ENCODE measurements at regions not wholly inside any gene's neighbourhood (a gene's known extent, or its start where the extent isn't known, plus 50 kb on each side); places are given as distances from the start of the nearest gene placed in this dataset.

DNA sequence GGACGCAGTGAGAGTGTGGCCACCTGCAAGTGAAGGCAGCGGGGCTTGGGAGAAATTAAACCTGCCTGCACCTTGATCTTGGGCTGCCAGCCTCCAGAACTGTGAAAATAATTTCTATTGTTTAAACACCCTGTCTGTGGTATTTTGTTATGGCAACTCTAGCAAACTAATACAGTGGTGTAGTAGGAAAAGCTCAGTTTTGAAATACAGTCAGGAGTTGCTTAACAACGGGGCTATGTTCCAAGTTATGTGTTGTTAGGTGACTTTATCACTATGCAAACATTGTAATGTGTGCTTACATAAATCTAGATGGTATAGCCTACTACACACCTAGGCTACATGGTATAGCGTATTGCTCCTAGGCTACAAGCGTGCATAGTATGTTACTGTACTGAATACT is 93.4 kb upstream of the FN1 start:
- no peak for ATAC-seq
- no peaks in the 10 kb centered on the region for H3K9me3 ChIP-seq
- H3K36me3 ChIP-seq: no peaks in the 10 kb centered on the region
- H3K4me1 ChIP-seq: no peaks in the 10 kb centered on the region
- H3K27ac ChIP-seq: no peak overlapping the region
- DNase-seq: no peak
- H3K4me3 ChIP-seq: no peak overlapping the region
- H3K27me3 ChIP-seq: no peaks in the 10 kb centered on the region
- TF ChIP-seq, protein P1, sequence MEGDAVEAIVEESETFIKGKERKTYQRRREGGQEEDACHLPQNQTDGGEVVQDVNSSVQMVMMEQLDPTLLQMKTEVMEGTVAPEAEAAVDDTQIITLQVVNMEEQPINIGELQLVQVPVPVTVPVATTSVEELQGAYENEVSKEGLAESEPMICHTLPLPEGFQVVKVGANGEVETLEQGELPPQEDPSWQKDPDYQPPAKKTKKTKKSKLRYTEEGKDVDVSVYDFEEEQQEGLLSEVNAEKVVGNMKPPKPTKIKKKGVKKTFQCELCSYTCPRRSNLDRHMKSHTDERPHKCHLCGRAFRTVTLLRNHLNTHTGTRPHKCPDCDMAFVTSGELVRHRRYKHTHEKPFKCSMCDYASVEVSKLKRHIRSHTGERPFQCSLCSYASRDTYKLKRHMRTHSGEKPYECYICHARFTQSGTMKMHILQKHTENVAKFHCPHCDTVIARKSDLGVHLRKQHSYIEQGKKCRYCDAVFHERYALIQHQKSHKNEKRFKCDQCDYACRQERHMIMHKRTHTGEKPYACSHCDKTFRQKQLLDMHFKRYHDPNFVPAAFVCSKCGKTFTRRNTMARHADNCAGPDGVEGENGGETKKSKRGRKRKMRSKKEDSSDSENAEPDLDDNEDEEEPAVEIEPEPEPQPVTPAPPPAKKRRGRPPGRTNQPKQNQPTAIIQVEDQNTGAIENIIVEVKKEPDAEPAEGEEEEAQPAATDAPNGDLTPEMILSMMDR (IDR thresholded peaks at IDR 0.05): no peak
- intact Hi-C loops (cut with DNase I): no loop called here

DNA sequence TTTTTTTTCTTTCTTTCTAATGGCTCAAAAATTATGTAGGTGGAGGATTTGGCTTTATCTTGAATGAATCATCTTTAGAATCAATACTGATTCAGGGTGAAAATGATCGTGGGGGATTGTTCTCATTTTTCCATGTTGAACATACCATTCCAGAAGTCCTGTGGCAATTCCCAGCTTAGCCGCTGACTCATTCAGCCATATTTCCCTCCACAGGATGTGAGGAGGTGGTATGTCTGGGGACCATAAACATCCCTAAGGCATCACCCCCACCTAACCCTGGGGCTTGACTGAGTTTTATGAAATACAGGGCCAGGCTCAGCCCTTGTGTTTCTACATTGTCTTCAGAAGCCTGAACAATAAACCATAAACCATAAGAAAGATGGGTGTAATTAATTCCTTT is 92.7 kb upstream of the FN1 start:
- DNase-seq (no peak), ATAC-seq (no peak)
- Histone ChIP-seq H3K4me3 (no peak overlapping the region), H3K27ac (no peak overlapping the region), H3K36me3 (no peaks in the 10 kb centered on the region), H3K9me3 (no peaks in the 10 kb centered on the region), H3K27me3 (no peaks in the 10 kb centered on the region), H3K4me1 (no peaks in the 10 kb centered on the region)
- TF ChIP-seq, protein P1 (IDR thresholded peaks at IDR 0.05): no peak
- intact Hi-C loops (cut with DNase I): no loop called here

DNA sequence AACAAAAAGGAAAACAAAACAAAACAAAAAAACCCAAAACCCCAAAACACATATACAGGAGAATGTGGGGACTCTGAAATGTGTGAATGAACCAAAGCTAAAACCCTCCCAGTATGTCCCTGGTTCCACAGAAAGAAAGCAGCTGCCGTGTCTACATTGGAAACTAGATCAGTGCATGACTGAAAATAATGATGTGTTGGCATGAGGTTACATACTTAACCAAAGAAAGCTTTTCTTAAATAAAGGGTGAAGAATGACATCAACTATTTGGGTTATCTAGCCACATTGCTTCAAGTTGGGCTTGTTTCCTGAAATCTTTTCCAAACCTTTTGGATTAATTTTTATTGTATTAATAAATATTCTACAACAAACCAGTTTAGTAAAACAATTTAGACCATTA is 91.9 kb upstream of the FN1 start:
- Histone ChIP-seq H3K4me3 (no peak overlapping the region), H3K9me3 (no peaks in the 10 kb centered on the region), H3K4me1 (no peaks in the 10 kb centered on the region), H3K27ac (no peak overlapping the region), H3K27me3 (no peaks in the 10 kb centered on the region), H3K36me3 (no peaks in the 10 kb centered on the region)
- ATAC-seq (peak; percentile 16), DNase-seq (no peak)
- TF ChIP-seq, protein P1 (IDR thresholded peaks at IDR 0.05): no peak
- intact Hi-C loops (cut with DNase I): no loop called here

DNA sequence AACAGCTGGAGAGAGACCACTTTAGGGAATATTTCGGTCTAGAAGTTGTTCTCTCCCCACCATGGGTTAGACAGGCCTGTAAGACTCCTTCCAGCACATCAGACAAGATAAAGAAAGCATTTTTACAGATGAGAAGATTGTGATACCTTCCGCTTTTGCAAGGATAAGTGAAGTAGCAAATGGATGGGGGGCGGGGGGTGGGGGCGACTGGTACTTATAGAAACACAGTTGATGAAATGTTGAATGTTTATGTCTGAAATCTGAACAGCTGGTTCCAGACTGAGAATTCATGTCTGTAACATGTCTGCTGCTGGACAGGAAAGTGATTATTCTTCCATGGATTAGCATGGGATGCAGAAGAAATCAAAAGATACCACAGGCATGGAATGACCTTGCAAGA is 90.5 kb upstream of the FN1 start:
- H3K36me3 ChIP-seq: no peaks in the 10 kb centered on the region
- intact Hi-C loops (cut with DNase I): no loop called here
- ATAC-seq (no peak), DNase-seq (no peak)
- H3K27me3 ChIP-seq: no peaks in the 10 kb centered on the region
- H3K4me1 ChIP-seq: no peaks in the 10 kb centered on the region
- H3K4me3 ChIP-seq: no peak overlapping the region
- TF ChIP-seq, protein P1 (IDR thresholded peaks at IDR 0.05): no peak
- no peak overlapping the region for H3K27ac ChIP-seq
- H3K9me3 ChIP-seq: no peaks in the 10 kb centered on the region

DNA sequence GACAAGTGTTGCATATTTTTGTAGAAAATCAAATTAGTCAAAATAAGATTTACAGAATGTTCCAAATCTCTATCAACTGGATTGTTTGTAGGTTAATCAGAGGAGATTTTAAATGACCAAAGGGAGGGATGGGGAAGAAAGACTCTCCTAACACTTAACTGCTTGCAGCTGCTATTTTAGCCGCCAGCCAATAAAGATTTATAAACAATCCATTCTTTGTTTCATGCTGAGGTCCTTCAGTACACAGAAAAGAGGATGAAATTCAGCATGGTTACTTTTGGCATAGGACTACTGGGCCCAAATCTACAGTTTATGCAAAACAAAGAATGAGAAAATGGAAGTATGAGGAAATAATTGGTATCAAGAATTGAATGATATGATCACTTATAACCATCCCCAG is 86.4 kb upstream of the FN1 start:
- H3K4me1 ChIP-seq: no peaks in the 10 kb centered on the region
- intact Hi-C loops (cut with DNase I): no loop called here
- no peaks in the 10 kb centered on the region for H3K36me3 ChIP-seq
- H3K27me3 ChIP-seq: no peaks in the 10 kb centered on the region
- DNase-seq: no peak
- no peak overlapping the region for H3K27ac ChIP-seq
- H3K9me3 ChIP-seq: no peaks in the 10 kb centered on the region
- ATAC-seq: no peak
- TF ChIP-seq, protein P1 (IDR thresholded peaks at IDR 0.05): no peak
- H3K4me3 ChIP-seq: no peak overlapping the region

DNA sequence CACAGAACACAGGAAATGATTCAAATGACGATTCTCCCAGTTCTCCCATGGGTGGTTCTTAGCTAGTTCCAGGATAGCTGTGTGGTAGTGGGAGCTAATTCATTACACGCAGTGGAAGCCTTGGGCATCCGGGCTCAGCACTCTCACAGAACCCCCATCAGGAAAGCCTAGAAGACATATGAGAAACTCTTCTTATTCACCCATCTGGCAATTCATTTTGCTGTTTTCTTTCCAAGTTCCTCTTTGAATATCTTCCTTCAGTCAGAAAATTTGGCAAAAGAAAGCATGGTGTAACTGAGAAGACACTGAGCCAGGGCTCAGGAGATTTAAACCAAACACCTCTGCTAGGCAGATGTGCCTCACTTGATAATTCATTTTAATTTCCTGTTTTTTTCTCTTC is 85.2 kb upstream of the FN1 start:
- H3K4me3 ChIP-seq: no peak overlapping the region
- intact Hi-C loops (cut with DNase I): no loop called here
- no peaks in the 10 kb centered on the region for H3K4me1 ChIP-seq
- TF ChIP-seq, protein P1 (IDR thresholded peaks at IDR 0.05): no peak
- H3K9me3 ChIP-seq: no peaks in the 10 kb centered on the region
- DNase-seq (no peak), ATAC-seq (no peak)
- H3K27ac ChIP-seq: no peak overlapping the region
- no peaks in the 10 kb centered on the region for H3K27me3 ChIP-seq
- no peaks in the 10 kb centered on the region for H3K36me3 ChIP-seq
